Hepatic stellate cell (primary cell): ENCODE measurements at regions not wholly inside any gene's neighbourhood (a gene's known extent, or its start where the extent isn't known, plus 50 kb on each side); places are given as distances from the start of the nearest gene placed in this dataset.

ENCODE experiments used
- DNase-seq: peaks from one replicate; pipeline ENCODE4 v3.0.0; 2011; ENCODE audit warnings: low spot score

- no peak for DNase-seq
Measured at GRCh38 chr5:6003040-6003825, 375.1 kb downstream of the MED10 start.

- no peak for DNase-seq
Measured at GRCh38 chr5:6000867-6001266, 377.5 kb downstream of the MED10 start.

GRCh38 chr5:5995819-5996218, 382.5 kb downstream of the MED10 start:
- DNase-seq, result no peak

GRCh38 chr5:5986492-5987178, 391.7 kb downstream of the MED10 start:
- no peak for DNase-seq

GRCh38 chr5:5985332-5985731, 393.0 kb downstream of the MED10 start:
- DNase-seq, result no peak

GRCh38 chr5:5983261-5983980, 394.9 kb downstream of the MED10 start:
- no peak for DNase-seq

GRCh38 chr5:5981562-5981961, 396.8 kb downstream of the MED10 start:
- no peak for DNase-seq

- no peak for DNase-seq
Measured at GRCh38 chr5:5980538-5980895, 397.8 kb downstream of the MED10 start.

- no peak for DNase-seq
Measured at GRCh38 chr5:5979761-5980537, 398.4 kb downstream of the MED10 start.

- no peak for DNase-seq
Measured at GRCh38 chr5:5979377-5979760, 399.0 kb downstream of the MED10 start.

- DNase-seq, result no peak
Measured at GRCh38 chr5:5978501-5979376, 399.6 kb downstream of the MED10 start.

- DNase-seq, result no peak
Measured at GRCh38 chr5:5971203-5971602, 407.1 kb downstream of the MED10 start.

- no peak for DNase-seq
Measured at GRCh38 chr5:5969942-5970483, 408.3 kb downstream of the MED10 start.

- DNase-seq, result no peak
Measured at GRCh38 chr5:5968981-5969380, 409.4 kb downstream of the MED10 start.

GRCh38 chr5:5967944-5968343, 410.4 kb downstream of the MED10 start:
- no peak for DNase-seq

- no peak for DNase-seq
Measured at GRCh38 chr5:5967373-5967772, 411.0 kb downstream of the MED10 start.

GRCh38 chr5:5965132-5965531, 413.2 kb downstream of the MED10 start:
- DNase-seq, result no peak

- no peak for DNase-seq
Measured at GRCh38 chr5:5964347-5964746, 414.0 kb downstream of the MED10 start.

GRCh38 chr5:5957737-5958136, 420.6 kb downstream of the MED10 start:
- no peak for DNase-seq

GRCh38 chr5:5954275-5954598, 424.1 kb downstream of the MED10 start:
- no peak for DNase-seq

GRCh38 chr5:5953584-5954274, 424.6 kb downstream of the MED10 start:
- no peak for DNase-seq
